ENCODE measurements at regions not wholly inside any gene's neighbourhood (a gene's known extent, or its start where the extent isn't known, plus 50 kb on each side); places are given as distances from the start of the nearest gene placed in this dataset.

GRCh38 chr15:95425859-95426258 lies 904.6 kb upstream of the NR2F2 start:
- H3K9me1 ChIP-seq (ENCODE audit: control insufficient read depth, extremely low read depth, insufficient read depth, low read length), result no peaks in the 10 kb centered on the region
- H3K9ac ChIP-seq (ENCODE audit: control insufficient read depth, extremely low read depth, insufficient read depth, low read length), result no peak overlapping the region
- dilution Hi-C loops (cut with MboI; ENCODE audit: extremely low pct_ligation_motif_present, low sequenced_read_pairs), result no loop called here
- no peak overlapping the region for H3K4me3 ChIP-seq (ENCODE audit: control insufficient read depth in 2 of 3, extremely low read depth in 1 of 3, insufficient read depth in 2 of 3, low read depth in 1 of 3, low read length in 3 of 3)
- H3K27me3 ChIP-seq (ENCODE audit: control insufficient read depth, extremely low read depth, insufficient read depth, low read length), result no peaks in the 10 kb centered on the region
- H3K9me3 ChIP-seq (ENCODE audit: control insufficient read depth, low read depth, low read length), result no peaks in the 10 kb centered on the region
- no peaks in the 10 kb centered on the region for H4K20me1 ChIP-seq (ENCODE audit: control insufficient read depth, extremely low read depth, insufficient read depth, low read length)
- no peaks in the 10 kb centered on the region for H3K4me1 ChIP-seq (ENCODE audit: control insufficient read depth, extremely low read depth, insufficient read depth, low read length)
- no peaks in the 10 kb centered on the region for H3K79me2 ChIP-seq (ENCODE audit: control insufficient read depth, insufficient read depth, low read length)
- no peak for FAIRE-seq
- no peaks in the 10 kb centered on the region for H3K36me3 ChIP-seq (ENCODE audit: control insufficient read depth in 2 of 2, extremely low read depth in 1 of 2, insufficient read depth in 2 of 2, low read length in 2 of 2)
- TF ChIP-seq CTCF (optimal IDR thresholded peaks at IDR 0.05 in 1 of 3, IDR thresholded peaks at IDR 0.05 in 1 of 3, conservative IDR thresholded peaks at IDR 0.05 in 1 of 3; ENCODE audit: extremely low read depth in 1 of 3, insufficient read depth in 2 of 3, low read length in 3 of 3) (no peak), EZH2 (IDR thresholded peaks at IDR 0.05; ENCODE audit: low read length) (no peak)
- no peak overlapping the region for H3K27ac ChIP-seq (ENCODE audit: control insufficient read depth, insufficient read depth, low read length)
- no peak overlapping the region for H3K4me2 ChIP-seq (ENCODE audit: control insufficient read depth, extremely low read depth, insufficient read depth, low read depth, low read length)
- H2AFZ ChIP-seq (ENCODE audit: control insufficient read depth, low read length), result no peak overlapping the region
- DNase-seq (ENCODE audit: low read depth, low spot score), result no peak

GRCh38 chr15:95429345-95429744 lies 901.2 kb upstream of the NR2F2 start:
- Histone ChIP-seq H3K79me2 (ENCODE audit: control insufficient read depth, insufficient read depth, low read length) (no peaks in the 10 kb centered on the region), H3K9me3 (ENCODE audit: control insufficient read depth, low read depth, low read length) (no peaks in the 10 kb centered on the region), H3K4me1 (ENCODE audit: control insufficient read depth, extremely low read depth, insufficient read depth, low read length) (no peaks in the 10 kb centered on the region), H3K4me3 (ENCODE audit: control insufficient read depth in 2 of 3, extremely low read depth in 1 of 3, insufficient read depth in 2 of 3, low read depth in 1 of 3, low read length in 3 of 3) (no peak overlapping the region), H3K36me3 (ENCODE audit: control insufficient read depth in 2 of 2, extremely low read depth in 1 of 2, insufficient read depth in 2 of 2, low read length in 2 of 2) (no peaks in the 10 kb centered on the region), H3K27me3 (ENCODE audit: control insufficient read depth, extremely low read depth, insufficient read depth, low read length) (no peaks in the 10 kb centered on the region), H3K9me1 (ENCODE audit: control insufficient read depth, extremely low read depth, insufficient read depth, low read length) (no peaks in the 10 kb centered on the region), H2AFZ (ENCODE audit: control insufficient read depth, low read length) (no peak overlapping the region), H3K27ac (ENCODE audit: control insufficient read depth, insufficient read depth, low read length) (no peak overlapping the region), H3K4me2 (ENCODE audit: control insufficient read depth, extremely low read depth, insufficient read depth, low read depth, low read length) (no peak overlapping the region), H3K9ac (ENCODE audit: control insufficient read depth, extremely low read depth, insufficient read depth, low read length) (no peak overlapping the region), H4K20me1 (ENCODE audit: control insufficient read depth, extremely low read depth, insufficient read depth, low read length) (no peaks in the 10 kb centered on the region)
- FAIRE-seq, result no peak
- DNase-seq (ENCODE audit: low read depth, low spot score), result no peak
- dilution Hi-C loops (cut with MboI; ENCODE audit: extremely low pct_ligation_motif_present, low sequenced_read_pairs), result no loop called here
- TF ChIP-seq EZH2 (IDR thresholded peaks at IDR 0.05; ENCODE audit: low read length) (no peak), CTCF (optimal IDR thresholded peaks at IDR 0.05 in 1 of 3, IDR thresholded peaks at IDR 0.05 in 1 of 3, conservative IDR thresholded peaks at IDR 0.05 in 1 of 3; ENCODE audit: extremely low read depth in 1 of 3, insufficient read depth in 2 of 3, low read length in 3 of 3) (no peak)

Data from keratinocyte (primary cell).